NCI-H510A treated with DMSO at 0.1 percent for 48 hours (cell line): ENCODE measurements at regions not wholly inside any gene's neighbourhood (a gene's known extent, or its start where the extent isn't known, plus 50 kb on each side); places are given as distances from the start of the nearest gene placed in this dataset.
"Not testable (repeated sequence)": the region's sequence is repeated elsewhere in the genome, so short reads cannot be mapped to it uniquely, and the experiment has no call there.

Experiments used
- DNase-seq: peaks from one replicate; lab custom pipeline; 2025; lab: John Stamatoyannopoulos, UW

DNA sequence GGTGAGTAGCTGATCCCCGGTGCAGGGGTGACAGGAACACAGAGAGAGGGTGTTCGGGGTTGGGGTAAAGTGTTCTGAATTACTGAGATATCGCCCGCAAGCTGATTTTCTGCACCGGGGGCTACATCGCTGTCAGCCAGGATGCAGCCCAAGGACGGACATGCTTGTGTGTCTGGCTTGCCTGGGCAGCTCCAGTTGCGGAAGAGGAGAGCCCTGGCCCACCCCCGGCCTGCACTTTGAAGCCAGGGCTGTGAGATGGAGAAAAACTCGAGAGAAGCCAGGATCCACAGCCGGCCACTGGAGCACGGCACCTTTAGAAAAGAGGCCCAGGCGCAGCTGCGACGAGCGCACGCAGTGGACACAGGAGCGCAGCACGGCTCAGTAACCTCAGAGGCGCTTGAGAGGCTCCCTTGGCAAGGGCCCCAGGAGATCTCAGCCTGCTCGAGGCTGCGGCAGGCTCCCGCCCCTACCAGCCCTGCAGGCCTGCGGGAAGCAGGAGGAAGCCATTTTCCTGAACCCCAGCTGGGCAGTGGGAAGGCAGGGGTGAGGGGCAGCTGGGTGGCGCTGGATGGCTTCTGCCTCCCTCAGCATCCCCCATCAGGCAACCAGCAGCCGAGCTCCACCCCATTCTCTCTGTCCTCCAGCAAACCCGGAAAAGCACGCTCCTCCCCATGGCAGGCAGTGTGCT lies 59.2 kb downstream of the C9orf50 start:
- peak; percentile 47 for DNase-seq

DNA sequence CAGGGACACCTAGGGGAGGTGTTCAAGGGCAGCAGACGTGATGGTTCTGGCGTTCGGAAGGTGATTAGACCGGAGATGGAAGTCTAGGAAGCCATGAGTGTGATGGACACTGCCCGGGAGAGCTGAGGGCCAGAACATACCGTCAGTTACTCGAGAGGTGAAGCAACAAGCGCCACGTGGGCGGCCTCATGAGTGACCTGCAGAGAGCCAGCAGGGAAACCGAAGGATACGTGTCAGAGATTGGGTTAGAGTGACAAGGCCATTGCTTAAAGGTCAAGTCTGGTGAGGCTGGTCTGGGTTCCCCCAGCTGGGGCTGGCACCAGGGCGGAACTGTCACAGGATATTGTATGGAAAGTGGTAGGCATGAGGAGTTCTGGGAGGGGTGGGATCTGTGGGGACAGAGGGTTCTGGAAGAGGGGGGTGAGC lies 60.0 kb downstream of the C9orf50 start:
- DNase-seq = no peak

DNA sequence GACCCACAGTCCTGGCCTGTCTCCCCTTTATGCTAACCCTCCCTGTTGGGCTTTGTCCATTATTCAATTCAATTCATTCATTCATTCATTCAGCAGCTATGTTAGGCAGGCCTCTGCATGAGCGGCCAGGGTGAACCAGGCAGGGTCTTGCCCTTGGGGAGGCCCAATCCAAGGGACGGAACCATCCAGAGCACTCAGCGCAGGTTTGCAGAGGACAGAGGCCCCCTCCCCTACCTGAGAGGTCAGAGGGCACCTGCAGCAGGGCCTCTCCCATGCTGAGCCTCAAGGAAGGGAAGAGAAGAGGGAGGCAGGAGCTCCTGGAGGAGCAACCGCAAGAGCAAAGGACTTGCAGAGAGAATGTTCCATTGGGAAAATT lies 61.4 kb downstream of the C9orf50 start:
- no peak for DNase-seq

DNA sequence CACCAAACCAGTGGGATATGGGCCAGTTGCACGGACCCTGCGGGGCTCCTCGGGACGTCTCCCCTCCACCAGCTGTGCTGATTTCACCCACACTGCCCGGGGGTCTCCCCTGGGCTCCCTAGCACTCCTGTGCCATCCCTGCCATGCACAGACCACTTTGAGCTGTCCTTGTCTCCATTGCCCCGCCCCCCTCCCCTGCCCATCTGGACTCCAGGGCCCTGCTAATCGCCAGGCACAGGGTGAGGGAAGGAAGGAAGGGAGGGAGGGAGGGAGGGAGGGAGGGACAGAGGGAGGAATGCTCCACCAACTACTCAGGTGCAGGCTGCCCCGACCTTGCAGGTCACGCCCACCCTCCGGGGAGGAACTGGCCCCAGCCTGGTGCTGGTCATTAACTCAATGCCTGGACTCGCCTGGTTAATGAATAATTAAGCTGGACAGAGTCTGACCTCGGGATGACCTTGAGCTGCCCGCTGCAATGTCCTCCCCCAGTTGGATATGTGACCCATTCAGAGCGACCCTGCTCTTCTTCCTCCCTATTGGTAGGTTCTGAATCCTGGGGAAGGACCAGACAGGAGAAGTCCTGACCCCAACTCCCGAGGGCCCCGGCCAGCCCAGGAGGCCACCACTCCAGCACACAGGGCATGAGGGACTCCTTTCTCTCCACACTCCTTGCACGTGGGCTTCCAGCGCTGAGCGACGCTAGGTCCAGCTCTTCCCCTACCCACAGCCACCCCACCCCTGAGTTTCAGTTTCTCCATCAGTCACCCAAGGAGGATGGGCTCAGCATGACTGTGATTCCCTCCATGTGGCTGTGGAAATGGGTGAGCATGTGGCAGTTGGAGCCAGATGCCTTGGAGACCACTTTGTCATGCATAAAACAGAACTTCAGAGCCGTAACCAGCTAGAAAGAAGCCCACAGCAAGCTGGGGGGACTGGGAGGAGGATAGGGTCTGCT lies 62.1 kb downstream of the C9orf50 start:
- DNase-seq = no peak

DNA sequence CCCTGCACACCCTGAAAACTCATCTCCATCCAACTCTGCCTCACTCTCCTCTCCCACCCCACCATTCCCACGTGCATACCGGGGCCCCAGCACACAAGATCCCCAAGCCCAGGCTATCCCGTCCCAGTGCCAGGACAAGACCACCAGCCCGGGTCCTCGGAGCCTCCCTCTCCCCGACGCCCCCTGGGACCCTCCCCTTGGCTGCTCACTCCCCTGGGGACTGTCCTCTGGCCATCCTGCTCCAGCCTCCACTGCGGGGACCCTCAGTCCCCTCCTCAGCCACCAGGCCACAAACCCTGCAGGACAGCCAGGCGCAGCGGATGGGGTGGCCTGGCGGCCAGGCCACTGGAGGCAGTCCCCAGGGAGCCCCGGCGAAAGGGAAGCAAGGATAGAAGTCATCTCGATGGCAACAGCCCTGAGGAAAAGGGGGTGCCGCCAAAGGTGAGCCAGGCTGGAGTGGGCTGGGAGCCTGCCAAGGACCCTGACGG lies 62.8 kb downstream of the C9orf50 start:
- no peak for DNase-seq

DNA sequence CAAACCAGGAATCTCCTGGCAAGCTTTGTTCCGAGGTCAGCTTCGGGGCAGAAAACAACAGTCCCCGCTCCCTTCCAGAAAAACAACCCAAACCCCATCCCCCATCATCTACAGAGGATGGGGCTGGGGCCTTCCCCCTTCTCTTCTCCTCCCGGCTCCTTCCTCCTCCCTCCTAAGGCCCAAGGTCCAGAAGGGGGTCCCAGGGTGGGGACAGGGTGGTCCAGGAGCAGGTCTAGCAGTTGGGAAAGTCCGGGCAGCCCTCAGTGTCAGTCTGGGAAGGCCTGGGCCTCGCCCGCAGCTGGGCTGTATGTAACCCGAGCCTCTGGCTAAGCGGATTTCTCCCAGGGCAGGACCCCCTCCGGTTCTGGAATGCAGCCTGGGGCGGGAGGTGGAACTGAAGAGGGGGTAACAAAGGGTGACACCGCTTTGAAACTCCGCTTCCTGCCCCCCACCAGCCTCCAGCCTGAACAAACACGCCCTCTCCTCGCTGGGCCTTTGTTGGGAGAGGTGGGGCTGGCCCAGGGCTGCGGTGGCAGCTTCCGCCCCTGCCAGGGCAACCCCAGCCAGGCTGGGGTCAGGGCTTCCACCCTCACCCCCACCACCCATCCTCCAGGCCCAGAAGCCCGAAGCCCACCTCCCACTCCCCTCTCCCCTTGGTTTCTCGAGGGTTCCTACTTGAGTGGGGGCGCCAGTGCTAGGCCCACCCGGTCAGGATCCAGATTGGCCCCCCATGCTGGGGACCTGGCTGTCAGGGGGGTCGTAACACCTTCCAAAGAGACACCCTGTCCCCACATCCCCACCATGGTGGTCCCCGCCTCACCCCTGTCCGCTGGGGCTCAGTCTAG lies 63.5 kb downstream of the C9orf50 start:
- no peak for DNase-seq

DNA sequence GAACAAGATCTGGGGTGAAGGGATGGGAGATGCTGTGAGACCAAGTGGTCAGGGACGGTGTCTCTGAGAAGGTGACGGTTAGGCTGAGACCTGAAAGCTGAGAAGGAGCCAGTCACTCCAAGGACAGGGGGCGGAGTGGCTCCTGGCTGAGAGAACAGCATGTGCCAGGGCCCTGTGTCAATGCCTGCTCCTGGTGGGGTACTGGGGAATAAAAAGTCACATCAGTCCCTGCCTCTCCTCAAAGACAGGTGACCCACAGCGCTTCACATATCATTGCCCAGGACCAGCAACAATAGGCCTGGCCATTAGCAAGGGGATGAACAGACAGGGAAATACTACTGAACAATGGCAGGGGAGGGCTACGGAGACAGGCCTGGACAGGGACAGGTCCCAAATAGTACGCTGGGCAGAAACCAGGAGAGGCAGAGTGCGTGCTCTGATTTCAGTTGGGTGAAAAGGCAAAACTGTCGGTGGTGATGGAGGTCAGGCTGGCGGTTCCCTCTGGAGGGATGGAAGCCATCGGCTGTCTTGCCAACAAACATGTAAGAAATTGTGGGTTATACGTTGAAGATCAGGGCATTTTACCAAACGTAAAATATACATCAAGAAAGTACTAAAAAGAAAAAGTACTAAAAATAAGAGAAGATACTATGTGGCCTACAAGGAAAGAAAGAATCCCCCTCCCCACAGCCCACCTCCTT lies 64.3 kb downstream of the C9orf50 start:
- DNase-seq = no peak

DNA sequence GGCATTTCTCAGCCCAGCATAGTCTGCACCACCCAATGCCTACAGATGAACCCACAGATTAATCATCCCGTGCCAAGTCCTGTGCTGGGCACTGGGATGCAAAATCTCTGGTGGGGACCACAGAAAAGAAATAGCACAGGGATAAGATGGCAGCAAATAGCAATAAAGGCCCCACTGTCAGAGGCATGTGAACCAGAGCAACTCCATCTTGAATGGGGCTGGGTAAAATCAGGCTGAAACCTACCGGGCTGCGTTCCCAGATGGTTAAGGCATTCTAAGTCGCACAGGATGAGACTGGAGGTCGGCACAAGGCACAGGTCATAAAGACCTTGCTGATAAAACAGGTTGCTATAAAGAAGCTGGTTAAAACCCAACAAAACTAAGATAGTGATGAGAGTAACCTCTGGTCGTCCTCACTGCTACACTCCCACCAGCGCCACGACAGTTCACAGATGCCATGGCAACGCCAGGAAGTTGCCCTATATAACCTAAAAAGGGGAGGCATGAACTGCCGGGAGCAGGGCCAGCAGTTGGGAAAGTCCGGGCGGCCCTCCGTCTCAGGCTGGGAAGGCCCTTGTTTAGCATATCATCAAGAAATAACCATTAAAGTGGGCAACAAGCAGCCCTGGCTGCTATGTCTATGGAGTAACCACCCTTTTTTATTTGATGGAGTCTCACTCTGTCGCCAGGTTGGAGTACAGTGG lies 65.2 kb downstream of the C9orf50 start:
- DNase-seq = no peak

DNA sequence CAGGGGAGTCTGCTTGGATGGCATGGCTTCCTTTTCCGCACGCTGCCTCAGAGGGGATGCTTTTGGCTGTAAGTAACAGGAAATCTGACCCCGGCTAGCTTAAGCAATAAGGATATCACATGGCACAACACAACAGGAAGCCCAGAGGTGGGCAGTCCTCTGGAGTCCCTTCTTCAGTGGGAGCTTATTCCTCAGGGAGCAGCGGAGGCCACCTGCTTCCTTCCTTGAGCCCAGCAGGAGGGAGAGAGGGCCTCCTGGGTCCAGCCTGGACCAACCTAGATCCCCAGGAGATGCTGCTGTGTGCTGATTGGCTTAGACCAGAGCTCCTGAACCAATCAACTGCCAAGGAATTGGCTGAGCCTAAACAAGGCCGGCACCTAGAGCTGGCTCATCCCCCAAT lies 66.3 kb downstream of the C9orf50 start:
- DNase-seq = peak; percentile 21

DNA sequence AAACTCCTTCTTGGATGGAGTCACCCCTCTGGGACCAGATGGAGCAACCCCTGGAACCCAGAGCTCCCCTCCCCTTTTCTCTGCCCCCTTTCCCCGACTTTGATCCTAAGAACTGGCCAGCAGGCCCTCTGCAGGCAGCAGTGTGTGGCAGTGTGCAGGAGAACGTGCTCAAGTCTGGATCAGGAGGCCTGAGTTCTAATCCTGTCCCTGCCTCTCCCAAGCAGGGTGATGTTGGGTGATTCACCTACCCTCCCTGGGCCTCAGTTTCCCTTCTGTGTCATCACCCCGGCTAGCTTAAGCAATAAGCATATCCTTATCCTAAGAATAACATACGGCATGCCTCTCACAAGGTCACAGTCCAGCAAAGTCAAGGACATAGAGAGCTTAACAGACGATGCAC lies 67.6 kb downstream of the C9orf50 start:
- no peak for DNase-seq

DNA sequence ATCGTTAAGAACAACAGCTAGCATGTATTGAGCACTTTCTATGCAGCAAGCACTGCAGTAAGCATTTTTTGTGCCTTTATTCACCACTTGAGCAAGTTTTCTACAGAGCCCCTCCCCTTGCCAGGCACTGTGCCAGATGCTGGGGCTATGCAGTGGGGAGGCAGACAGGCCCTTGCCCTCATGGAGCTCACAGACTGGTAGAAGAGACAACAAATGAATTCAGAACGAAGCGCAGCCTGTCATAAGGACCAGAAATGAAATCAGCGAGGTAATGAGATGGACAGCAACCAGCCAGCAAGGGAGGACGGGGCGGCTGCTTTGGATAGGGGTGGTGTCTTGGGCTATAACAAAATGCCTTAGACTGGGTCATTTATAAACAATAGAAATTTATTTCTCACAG lies 68.8 kb downstream of the C9orf50 start:
- DNase-seq = no peak

DNA sequence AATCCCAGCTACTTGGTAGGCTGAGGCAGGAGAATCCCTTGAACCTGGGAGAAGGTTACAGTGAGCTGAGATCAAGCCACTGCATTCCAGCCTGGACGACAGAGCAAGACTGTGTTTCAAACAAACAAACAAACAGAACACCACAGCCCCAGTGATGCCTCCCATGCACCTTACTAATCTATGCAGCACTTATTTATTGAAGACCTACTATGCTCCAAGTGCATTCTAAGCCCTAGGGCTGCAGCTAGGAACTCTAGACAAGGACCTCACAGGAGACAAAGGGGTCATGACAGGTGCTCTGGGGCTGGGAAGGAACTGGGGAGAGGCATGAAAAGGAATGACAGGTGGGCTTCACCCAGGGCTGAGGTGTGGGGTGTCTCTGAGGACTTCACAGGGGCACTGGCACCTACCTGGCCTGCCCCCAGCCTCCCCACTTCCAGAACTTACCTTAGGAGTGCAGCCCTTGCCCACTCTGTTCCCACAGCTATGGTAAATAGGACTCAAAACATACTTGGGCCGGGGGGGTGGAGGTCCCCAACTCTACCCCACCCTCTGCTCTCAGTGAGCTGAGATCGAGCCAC lies 69.4 kb downstream of the C9orf50 start:
- no peak for DNase-seq

DNA sequence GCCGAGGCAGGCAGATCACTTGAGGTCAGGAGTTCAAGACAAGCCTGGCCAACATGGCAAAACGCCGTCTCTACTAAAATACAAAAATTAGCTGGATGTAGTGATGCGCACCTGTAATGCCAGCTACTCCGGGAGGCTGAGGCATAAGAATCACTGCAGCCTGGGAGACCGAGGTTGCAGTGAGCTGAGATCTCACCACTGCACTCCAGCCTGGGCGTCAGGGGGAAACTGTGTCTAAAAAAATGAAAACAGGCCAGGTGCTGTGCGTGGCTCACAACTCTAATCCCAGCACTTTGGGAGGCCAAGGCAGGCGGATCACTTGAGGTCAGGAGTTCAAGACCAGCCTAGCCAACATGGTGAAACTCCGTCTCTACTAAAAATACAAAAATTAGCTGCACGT lies 69.9 kb downstream of the C9orf50 start:
- DNase-seq = not testable (repeated sequence)

DNA sequence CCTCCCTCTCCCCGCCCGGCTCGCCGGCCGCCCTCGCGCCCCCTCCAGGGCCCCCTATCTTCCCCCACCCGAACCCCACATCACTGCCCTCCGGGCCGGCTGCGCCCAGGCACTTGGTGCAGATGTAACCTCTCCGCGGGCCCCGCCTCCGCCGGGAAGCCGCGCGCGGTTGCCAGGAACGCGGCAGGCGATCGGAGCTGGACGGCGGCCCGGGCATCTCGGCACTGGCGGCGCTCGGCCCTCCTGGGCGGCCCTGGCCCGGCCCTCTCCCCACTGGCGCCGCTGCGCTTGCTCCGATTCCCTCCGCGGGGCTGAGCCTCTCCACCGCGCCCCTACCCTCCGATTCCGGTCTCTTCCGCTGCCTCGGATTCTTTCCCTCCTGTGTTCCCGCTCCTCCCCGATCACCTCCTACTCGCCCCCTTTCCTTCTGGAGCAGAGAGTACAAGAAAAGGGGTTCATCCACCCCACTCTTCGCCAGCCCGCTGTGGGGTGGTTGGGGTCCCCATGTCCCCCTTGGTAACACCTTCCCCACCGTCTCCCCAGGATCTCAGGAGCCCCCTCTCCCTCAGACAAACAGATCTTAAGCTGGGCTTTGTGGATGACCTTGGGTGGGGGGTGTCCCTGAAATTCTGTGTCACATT lies 70.6 kb downstream of the C9orf50 start:
- DNase-seq = peak; percentile 32

DNA sequence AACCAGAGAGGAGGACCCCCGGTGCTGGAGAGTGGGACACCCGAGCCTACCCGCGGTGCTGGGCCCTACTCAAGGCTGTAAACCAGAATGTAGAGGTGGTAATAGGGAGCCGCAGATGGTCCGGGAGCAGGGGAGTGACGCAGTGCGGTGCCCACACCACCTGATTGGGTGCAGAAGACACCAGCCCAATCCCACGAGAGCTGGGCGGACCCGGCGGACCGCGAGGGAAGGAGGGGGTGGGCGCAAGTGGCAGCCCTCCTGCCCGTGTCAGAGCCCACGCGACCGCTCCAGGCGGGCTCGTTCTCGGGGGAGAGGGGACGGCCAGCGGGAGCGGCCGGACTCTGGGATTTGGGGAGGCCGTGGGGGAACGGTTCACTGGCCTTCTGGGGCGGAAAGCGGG lies 71.2 kb downstream of the C9orf50 start:
- no peak for DNase-seq

DNA sequence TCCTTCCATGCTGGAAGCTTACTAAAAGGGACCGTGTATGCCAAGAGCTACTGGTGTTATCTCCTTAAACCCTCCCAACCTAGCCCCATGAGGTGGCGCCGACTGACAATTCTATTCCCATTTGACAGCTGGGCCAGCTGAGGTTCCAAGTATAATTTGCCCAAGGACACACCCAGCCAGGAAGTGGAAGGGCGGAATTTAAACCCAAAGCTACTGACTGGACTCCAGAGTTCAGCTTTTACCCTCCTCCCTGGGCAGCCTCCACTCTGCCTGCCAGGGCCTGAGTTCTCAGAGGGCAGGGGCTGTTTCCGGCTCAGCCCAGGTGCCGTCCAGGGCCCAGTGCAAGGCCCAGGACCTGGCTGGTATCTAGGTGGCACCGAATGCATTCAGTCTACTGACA lies 71.8 kb downstream of the C9orf50 start:
- DNase-seq = no peak

DNA sequence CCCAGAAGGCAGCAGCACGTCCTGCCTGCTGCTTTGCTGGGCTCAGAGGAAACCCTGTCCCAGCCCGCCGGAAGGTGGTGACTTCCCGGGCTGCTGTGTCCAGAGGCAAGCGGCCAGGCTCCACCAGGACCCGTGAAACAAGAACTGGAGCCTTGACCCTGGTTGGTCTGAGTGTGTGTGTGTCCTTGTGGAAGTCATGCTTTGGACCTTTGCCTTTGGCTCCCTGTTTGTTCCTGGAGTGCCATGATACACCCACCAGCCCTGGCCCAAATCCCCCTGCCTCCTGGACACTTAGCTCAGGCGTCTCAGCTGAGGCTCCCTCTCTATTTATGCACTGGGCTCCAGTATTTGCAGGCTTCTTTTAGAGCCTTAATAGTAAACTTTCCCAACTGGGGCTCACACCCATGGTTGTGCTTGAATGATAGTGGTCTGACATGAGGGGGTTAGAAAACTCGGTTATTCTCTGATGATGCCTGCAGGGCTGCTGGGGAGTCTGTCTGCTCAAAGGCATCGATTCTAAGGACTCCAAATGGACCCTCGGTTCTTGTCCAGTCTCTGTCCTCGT lies 72.2 kb downstream of the C9orf50 start:
- DNase-seq = no peak

DNA sequence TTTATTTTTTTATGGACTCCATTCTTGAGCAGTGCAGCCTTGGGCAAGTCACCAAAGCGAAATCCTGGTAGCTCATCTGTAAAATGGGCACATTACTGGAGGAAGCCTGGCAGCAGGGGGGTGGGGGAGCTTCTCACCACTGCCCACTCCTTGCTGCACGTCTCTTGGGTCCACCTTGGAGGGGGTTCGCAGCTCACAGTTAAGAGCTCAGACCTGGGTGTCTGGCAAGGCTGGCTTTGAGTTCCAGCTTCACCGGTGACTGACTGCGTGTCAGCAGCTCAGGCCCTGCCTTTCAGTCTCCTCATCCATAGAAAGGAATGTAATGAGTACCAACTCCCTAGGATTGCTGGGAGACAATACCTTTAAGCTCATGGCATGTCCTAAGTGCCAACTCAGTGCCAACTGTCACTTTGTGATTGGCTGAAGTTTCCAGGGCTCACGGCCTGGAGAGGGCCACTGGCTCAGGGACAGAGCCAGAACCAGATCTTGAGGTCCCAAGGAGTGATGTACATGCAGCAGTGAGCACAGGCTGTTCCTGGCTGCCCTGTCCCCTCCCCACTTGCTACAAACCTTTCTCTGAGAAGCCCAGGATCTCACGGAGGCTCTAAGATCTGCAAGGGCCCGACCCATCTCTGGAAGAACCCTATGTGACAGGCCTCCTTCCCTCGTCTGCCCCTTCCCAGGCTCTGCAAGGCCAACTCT lies 72.9 kb downstream of the C9orf50 start:
- DNase-seq = no peak

DNA sequence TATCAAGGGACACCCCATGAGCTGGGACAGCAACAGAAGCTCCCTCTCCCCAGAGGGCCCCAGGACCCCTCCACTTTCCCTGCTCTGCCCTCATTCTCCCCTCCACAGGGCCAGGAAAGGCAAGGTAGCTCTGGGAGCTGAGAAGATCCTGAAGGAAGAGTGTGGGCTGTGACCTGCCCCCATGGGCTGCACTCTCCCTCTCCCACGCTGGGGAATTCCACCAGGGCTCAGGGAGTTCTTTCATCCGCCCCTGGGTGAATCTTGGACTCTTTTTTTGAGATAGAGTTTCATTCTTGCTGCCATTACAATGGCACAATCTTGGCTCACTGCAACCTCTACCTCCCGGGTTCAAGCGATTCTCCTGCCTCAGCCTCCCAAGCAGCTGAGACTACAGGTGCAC lies 73.8 kb downstream of the C9orf50 start:
- DNase-seq = no peak
